CD14-positive monocyte (primary cell): ENCODE measurements at regions not wholly inside any gene's neighbourhood (a gene's known extent, or its start where the extent isn't known, plus 50 kb on each side); places are given as distances from the start of the nearest gene placed in this dataset.

Experiments
- DNase-seq, 3 donors: peaks; one replicate each; pipeline ENCODE4 v3.0.0-alpha.2; 2011 to 2022
- H2AFZ ChIP-seq: 2 replicates; pipeline ENCODE4 v1.6.0; 2012; ENCODE audit warnings: mild to moderate bottlenecking, low read depth, low read length, inconsistent platforms; ENCODE audit not compliant: insufficient read depth, poor library complexity, severe bottlenecking
- H3K27ac ChIP-seq, 2 donors: 1 replicate in 1 of 2; 2 replicates in 1 of 2; pipeline ENCODE4 v1.5.1; 2012 to 2013; ENCODE audit warnings: low read length in 2 of 2, control low read depth in 1 of 2, inconsistent platforms in 1 of 2, low read depth in 1 of 2, mild to moderate bottlenecking in 1 of 2
- H3K27me3 ChIP-seq, 2 donors: one replicate each; pipeline versions ENCODE4 v1.6.0 to v1.6.1; 2011 to 2013; ENCODE audit warnings: low read length in 2 of 2; ENCODE audit not compliant: control insufficient read depth in 2 of 2, insufficient read depth in 2 of 2
- H3K36me3 ChIP-seq, 2 donors: replicated peaks in 1 of 2; 1 replicate in 1 of 2; 2 replicates in 1 of 2; pipeline versions ENCODE4 v1.5.1 to v1.6.1; 2012 to 2013; ENCODE audit warnings: low read length in 2 of 2, control low read depth in 1 of 2, inconsistent platforms in 1 of 2, mild to moderate bottlenecking in 1 of 2; ENCODE audit not compliant: insufficient read depth in 2 of 2, control insufficient read depth in 1 of 2
- H3K4me1 ChIP-seq, 2 donors: 1 replicate in 1 of 2; 2 replicates in 1 of 2; pipeline versions ENCODE4 v1.5.1 to v1.6.1; 2012 to 2013; ENCODE audit warnings: low read length in 2 of 2, control low read depth in 1 of 2, inconsistent platforms in 1 of 2, mild to moderate bottlenecking in 1 of 2, moderate library complexity in 1 of 2; ENCODE audit not compliant: insufficient read depth in 2 of 2, control insufficient read depth in 1 of 2
- H3K4me2 ChIP-seq: replicated peaks from 2 replicates; pipeline ENCODE3; 2012; ENCODE audit warnings: low read length, moderate library complexity, mild to moderate bottlenecking; ENCODE audit not compliant: poor library complexity, severe bottlenecking; ENCODE audit errors: extremely low read depth
- H3K4me3 ChIP-seq, 3 experiments: fragments of 200-600 bp in 1 of 3; sonication (generic) in 1 of 3; replicated peaks in 1 of 3; 1 replicate in 2 of 3; 2 replicates in 1 of 3; pipeline ENCODE4 v1.5.1; 2011 to 2013; ENCODE audit warnings: low read length in 3 of 3, mild to moderate bottlenecking in 3 of 3, control low read depth in 2 of 3, low read depth in 2 of 3, inconsistent platforms in 1 of 3, moderate library complexity in 1 of 3
- H3K79me2 ChIP-seq: 2 replicates; pipeline ENCODE4 v1.6.0; 2012; ENCODE audit warnings: mild to moderate bottlenecking, control low read depth, inconsistent platforms, low read length, moderate library complexity; ENCODE audit not compliant: insufficient read depth
- H3K9ac ChIP-seq: 2 replicates; pipeline ENCODE4 v1.6.0; 2017; ENCODE audit warnings: low read length, mild to moderate bottlenecking; ENCODE audit not compliant: insufficient read depth, poor library complexity, severe bottlenecking
- H3K9me3 ChIP-seq, 2 donors: replicated peaks in 1 of 2; 1 replicate in 1 of 2; 2 replicates in 1 of 2; pipeline versions ENCODE4 v1.5.1 to v1.6.1; 2012 to 2013; ENCODE audit warnings: low read length in 2 of 2, control low read depth in 1 of 2; ENCODE audit not compliant: control insufficient read depth in 1 of 2, insufficient read depth in 1 of 2
- H4K20me1 ChIP-seq: 2 replicates; pipeline ENCODE4 v1.6.0; 2012; ENCODE audit warnings: mild to moderate bottlenecking, low read length, control low read depth, moderate library complexity; ENCODE audit not compliant: insufficient read depth
- H3K27ac Mint-ChIP-seq, 7 donors: one replicate each; pipeline ENCODE4 v1.8.0; 2020; ENCODE audit warnings: mild to moderate bottlenecking in 7 of 7, mixed read lengths in 7 of 7, moderate library complexity in 6 of 7, inconsistent platforms in 2 of 7
- H3K27me3 Mint-ChIP-seq, 3 donors: one replicate each; pipeline ENCODE4 v1.8.0; 2021 to 2022; ENCODE audit warnings: low read depth in 3 of 3, mild to moderate bottlenecking in 3 of 3, mixed read lengths in 3 of 3, moderate library complexity in 3 of 3, inconsistent platforms in 1 of 3
- H3K36me3 Mint-ChIP-seq, 2 donors: one replicate each; pipeline ENCODE4 v1.8.0; 2020; ENCODE audit warnings: mixed read lengths in 2 of 2, inconsistent platforms in 1 of 2, mild to moderate bottlenecking in 1 of 2
- H3K4me1 Mint-ChIP-seq: one replicate; pipeline ENCODE4 v1.8.0; 2020; ENCODE audit warnings: mild to moderate bottlenecking, mixed read lengths
- H3K4me3 Mint-ChIP-seq, 2 donors: one replicate each; pipeline ENCODE4 v1.8.0; 2020; ENCODE audit warnings: mild to moderate bottlenecking in 2 of 2, mixed read lengths in 2 of 2, moderate library complexity in 1 of 2
- H3K9me3 Mint-ChIP-seq, 7 donors: one replicate each; pipeline ENCODE4 v1.8.0; 2020 to 2022; ENCODE audit warnings: mixed read lengths in 7 of 7, mild to moderate bottlenecking in 6 of 7, moderate library complexity in 6 of 7, inconsistent platforms in 2 of 7
- WGBS: methylation state at CpG from one replicate; pipeline ENCODE4 v1.1.5; 2013; ENCODE audit warnings: missing lambda C conversion rate; ENCODE audit not compliant: insufficient coverage; 5-methylcytosine and 5-hydroxymethylcytosine counted together
- intact Hi-C, 2 donors: fragments of 100-400 bp; cut with micrococcal nuclease; formaldehyde crosslinking; loops; one replicate each; pipeline versions ENCODE4 v1.15.0 to v1.15.1; 2023
- TF ChIP-seq, protein P1 (sequence below): fragments of 200-600 bp; IDR thresholded peaks from one replicate; pipeline ENCODE4 v1.8.0; 2022; ENCODE audit warnings: antibody characterized with exemption, mild to moderate bottlenecking

DNA sequence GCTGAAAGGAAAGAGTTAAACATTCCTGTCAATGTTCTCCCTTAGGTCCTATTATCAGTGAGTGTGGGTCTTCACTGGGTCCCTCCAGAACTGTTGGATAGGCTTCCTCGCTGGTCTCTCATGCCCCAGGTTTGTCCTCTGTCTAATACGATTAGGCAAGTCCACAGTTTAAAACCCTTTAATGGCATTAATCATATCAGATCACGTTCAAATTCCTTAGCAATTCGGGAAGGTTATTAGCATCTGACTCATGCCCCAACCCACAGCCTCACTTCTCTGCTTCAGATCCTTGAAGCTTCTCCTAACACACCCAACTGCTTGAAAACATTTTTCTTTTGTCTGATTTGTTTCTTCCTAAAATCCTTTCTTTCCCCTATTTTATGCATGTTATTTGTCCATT lies 224.3 kb upstream of the ATP10A start:
- Histone ChIP-seq H3K4me3 (no peak overlapping the region), H3K4me1 (peaks cover 0 to 6% of the 10 kb centered on the region in 2 donors), H3K27ac (no peak overlapping the region), H3K9me3 (no peaks in the 10 kb centered on the region), H3K4me2 (no peak overlapping the region), H4K20me1 (no peaks in the 10 kb centered on the region), H2AFZ (no peak overlapping the region), H3K27me3 (no peaks in the 10 kb centered on the region), H3K79me2 (no peaks in the 10 kb centered on the region), H3K36me3 (no peaks in the 10 kb centered on the region), H3K9ac (no peak overlapping the region)
- Mint-ChIP-seq H3K9me3 (peaks cover 0 to 4% (median 0%) of the 10 kb centered on the region in 7 donors), H3K27me3 (peaks cover 0 to 4% (median 0%) of the 10 kb centered on the region in 3 donors), H3K4me3 (no peak overlapping the region), H3K36me3 (no peaks in the 10 kb centered on the region), H3K27ac (no peak overlapping the region), H3K4me1 (peaks cover 6% of the 10 kb centered on the region)
- intact Hi-C loops: no loop called here
- no peak for DNase-seq
- WGBS: 92% methylated on average over 3 of the region's 4 CpGs
- TF ChIP-seq, protein P1, sequence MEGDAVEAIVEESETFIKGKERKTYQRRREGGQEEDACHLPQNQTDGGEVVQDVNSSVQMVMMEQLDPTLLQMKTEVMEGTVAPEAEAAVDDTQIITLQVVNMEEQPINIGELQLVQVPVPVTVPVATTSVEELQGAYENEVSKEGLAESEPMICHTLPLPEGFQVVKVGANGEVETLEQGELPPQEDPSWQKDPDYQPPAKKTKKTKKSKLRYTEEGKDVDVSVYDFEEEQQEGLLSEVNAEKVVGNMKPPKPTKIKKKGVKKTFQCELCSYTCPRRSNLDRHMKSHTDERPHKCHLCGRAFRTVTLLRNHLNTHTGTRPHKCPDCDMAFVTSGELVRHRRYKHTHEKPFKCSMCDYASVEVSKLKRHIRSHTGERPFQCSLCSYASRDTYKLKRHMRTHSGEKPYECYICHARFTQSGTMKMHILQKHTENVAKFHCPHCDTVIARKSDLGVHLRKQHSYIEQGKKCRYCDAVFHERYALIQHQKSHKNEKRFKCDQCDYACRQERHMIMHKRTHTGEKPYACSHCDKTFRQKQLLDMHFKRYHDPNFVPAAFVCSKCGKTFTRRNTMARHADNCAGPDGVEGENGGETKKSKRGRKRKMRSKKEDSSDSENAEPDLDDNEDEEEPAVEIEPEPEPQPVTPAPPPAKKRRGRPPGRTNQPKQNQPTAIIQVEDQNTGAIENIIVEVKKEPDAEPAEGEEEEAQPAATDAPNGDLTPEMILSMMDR: no peak

- Histone ChIP-seq H3K79me2 (no peaks in the 10 kb centered on the region), H3K27me3 (no peaks in the 10 kb centered on the region), H3K27ac (no peak overlapping the region), H3K36me3 (no peaks in the 10 kb centered on the region), H2AFZ (no peak overlapping the region), H4K20me1 (no peaks in the 10 kb centered on the region), H3K9me3 (no peaks in the 10 kb centered on the region), H3K4me2 (no peak overlapping the region), H3K9ac (no peak overlapping the region), H3K4me1 (peaks cover 0 to 6% of the 10 kb centered on the region in 2 donors), H3K4me3 (no peak overlapping the region)
- TF ChIP-seq, protein P1: no peak
- Mint-ChIP-seq H3K4me3 (no peak overlapping the region), H3K27ac (no peak overlapping the region), H3K4me1 (peaks cover 12% of the 10 kb centered on the region), H3K36me3 (no peaks in the 10 kb centered on the region), H3K27me3 (peaks cover 0 to 3% (median 0%) of the 10 kb centered on the region in 3 donors), H3K9me3 (peaks cover 2 to 6% (median 3%) of the 10 kb centered on the region in 7 donors)
- intact Hi-C loops: no loop called here
- no CpG with 5 or more reads among the region's 8 CpGs for WGBS
- DNase-seq: no peak
Measured at GRCh38 chr15:26084771-26085170, 221.6 kb upstream of the ATP10A start.
